Stimulated activated naive CD8-positive, alpha-beta T cell treated with anti-CD3 and anti-CD28 coated beads, Interleukin-15, Interleukin-2, amounts not matched to agents 100 ng/mL and 50 ng/mL, for 24 hours (primary cell): ENCODE measurements at regions not wholly inside any gene's neighbourhood (a gene's known extent, or its start where the extent isn't known, plus 50 kb on each side); places are given as distances from the start of the nearest gene placed in this dataset.

Source experiments
- H3K27ac Mint-ChIP-seq: one replicate; pipeline ENCODE4 v1.8.0; 2021; ENCODE audit warnings: mild to moderate bottlenecking, mixed read lengths
- H3K27me3 Mint-ChIP-seq: one replicate; pipeline ENCODE4 v1.8.0; 2021; ENCODE audit warnings: mixed read lengths
- H3K36me3 Mint-ChIP-seq: one replicate; pipeline ENCODE4 v1.8.0; 2021; ENCODE audit warnings: low read depth, mixed read lengths
- H3K4me1 Mint-ChIP-seq: one replicate; pipeline ENCODE4 v1.8.0; 2021; ENCODE audit warnings: low read depth, mixed read lengths
- H3K4me3 Mint-ChIP-seq: one replicate; pipeline ENCODE4 v1.8.0; 2021; ENCODE audit warnings: mild to moderate bottlenecking, mixed read lengths
- H3K9me3 Mint-ChIP-seq: one replicate; pipeline ENCODE4 v1.8.0; 2021; ENCODE audit warnings: mixed read lengths

DNA sequence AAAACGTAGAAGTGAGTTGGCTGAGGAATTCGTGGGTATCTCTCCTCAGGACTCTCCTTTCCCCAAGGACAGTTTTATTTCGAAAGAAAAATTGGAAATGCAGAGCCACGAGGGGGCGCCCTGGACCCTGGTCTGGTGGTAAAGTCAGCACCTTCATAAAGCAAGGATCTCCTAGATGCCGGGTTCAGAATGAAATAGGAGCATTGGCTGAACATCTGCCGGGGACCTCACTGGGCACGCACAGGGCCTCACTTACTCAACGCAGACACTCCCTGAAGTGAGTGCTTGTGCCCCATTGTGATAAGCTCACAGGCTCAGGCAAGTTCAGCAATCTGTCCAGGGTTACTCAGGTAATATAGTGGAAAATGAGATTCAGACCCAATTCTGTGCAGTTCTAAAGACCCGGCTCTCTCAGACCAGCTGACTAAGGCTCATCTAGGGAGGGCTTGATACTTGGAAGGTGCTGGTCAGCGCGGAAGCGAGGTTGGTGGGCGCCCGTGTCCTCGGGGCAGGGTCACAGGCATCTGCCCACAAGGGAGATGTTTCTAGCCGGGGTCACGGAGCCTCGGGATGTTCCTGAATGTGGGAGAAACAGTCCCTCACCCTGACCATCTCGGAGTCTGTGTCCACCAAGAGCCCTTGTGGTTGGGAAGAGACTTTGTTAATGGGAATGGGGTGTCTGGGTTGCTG lies 55.7 kb upstream of the ETV3 start:
- H3K27ac Mint-ChIP-seq, result no peak overlapping the region
- H3K27me3 Mint-ChIP-seq, result peaks cover 40% of the 10 kb centered on the region
- H3K4me3 Mint-ChIP-seq, result no peak overlapping the region
- no peaks in the 10 kb centered on the region for H3K9me3 Mint-ChIP-seq
- H3K36me3 Mint-ChIP-seq, result no peaks in the 10 kb centered on the region
- H3K4me1 Mint-ChIP-seq, result no peaks in the 10 kb centered on the region

DNA sequence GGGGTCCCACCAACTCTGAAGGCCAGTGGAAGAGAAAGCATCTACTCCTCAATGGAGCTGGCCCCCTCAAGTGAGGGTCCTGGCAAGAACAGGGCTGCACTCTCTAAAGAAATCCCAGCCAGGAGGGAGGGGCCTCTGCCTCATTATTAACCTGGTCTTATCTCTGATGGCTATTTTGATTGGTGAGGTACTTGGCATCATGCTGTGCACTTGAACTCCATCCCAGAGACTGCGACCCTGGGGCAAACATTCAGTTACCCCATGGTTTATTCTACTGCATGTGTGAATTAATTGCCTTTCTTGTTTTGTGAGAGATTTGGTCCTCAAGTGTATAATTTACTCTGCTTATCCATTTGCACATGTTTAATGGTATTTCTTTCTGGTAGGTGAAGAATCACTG lies 55.0 kb upstream of the ETV3 start:
- no peaks in the 10 kb centered on the region for H3K4me1 Mint-ChIP-seq
- H3K9me3 Mint-ChIP-seq, result no peaks in the 10 kb centered on the region
- no peak overlapping the region for H3K4me3 Mint-ChIP-seq
- no peaks in the 10 kb centered on the region for H3K36me3 Mint-ChIP-seq
- peaks cover 40% of the 10 kb centered on the region for H3K27me3 Mint-ChIP-seq
- no peak overlapping the region for H3K27ac Mint-ChIP-seq

DNA sequence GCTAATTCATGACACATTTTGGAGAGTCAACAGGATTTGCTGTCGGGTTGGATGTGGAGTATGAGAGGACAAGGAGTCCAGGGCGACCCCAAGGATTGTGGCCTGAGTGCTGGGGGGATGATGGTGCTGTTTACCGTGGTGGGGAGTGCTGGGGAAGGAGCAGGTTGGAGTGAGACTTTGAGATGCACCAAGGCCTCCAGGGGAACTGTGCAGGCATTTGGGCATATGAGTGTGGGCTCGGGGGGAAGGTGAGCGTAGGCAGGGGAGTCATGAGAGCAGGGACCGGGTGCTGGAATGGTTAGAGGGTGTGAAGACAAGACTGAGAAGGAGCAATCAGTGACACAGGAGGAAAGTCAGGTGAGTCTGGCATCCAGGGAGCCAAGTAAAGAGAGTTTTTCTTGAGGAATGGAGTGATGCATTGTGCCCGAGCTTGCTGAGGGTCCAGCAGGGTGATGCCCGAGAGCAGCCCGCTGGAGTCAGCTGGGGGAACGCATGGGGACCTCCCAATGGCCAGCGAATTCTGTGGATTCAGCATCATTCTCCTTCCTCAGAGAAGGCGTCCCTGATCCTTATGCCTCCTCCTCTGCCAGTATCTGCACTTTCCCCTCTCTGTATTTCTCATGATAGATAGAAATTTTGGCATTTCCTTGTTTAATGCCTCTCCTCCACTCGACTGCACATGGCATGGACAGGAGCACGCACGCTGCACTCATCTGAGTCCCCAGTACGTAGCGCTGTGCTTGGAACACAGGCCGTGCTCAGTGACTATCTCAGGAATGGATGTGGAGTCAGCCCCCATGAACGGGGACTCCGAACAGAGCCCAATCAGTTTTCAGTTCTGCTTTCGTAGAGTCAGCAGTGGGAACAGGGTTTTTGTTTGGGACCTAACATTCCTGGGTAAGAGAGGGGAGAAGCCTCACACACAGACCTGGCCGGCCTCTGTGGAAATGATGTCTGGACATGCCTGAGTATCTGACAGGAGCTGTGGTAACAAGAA lies 52.1 kb upstream of the ETV3 start:
- no peak overlapping the region for H3K4me3 Mint-ChIP-seq
- peaks cover 40% of the 10 kb centered on the region for H3K27me3 Mint-ChIP-seq
- no peaks in the 10 kb centered on the region for H3K9me3 Mint-ChIP-seq
- H3K27ac Mint-ChIP-seq, result no peak overlapping the region
- no peaks in the 10 kb centered on the region for H3K4me1 Mint-ChIP-seq
- H3K36me3 Mint-ChIP-seq, result no peaks in the 10 kb centered on the region

DNA sequence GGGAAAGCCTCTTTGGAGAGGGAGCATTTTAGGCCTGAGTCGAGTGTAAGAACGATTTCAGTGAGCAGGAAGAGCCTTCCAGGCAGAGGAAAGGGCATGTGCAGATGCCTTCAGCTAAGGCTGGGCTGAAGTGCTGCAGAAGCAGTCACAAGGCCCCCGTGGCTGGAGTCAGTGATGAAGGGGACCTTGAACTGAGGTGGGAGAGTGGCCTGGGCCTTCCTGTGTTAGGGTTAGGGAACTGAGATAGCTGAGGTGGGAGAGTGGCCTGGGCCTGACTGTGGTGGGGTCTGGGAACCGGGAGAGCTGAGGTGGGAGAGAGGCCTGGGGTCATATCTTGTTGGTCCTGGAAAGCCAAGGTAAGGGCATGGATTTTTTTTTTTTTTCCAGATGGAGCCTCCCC lies 50.9 kb upstream of the ETV3 start:
- Mint-ChIP-seq H3K27ac (no peak overlapping the region), H3K27me3 (peaks cover 36% of the 10 kb centered on the region), H3K9me3 (no peaks in the 10 kb centered on the region), H3K36me3 (no peaks in the 10 kb centered on the region), H3K4me3 (no peak overlapping the region), H3K4me1 (no peaks in the 10 kb centered on the region)
